Stromal cell of bone marrow (primary cell): ENCODE measurements at regions not wholly inside any gene's neighbourhood (a gene's known extent, or its start where the extent isn't known, plus 50 kb on each side); places are given as distances from the start of the nearest gene placed in this dataset.
"Not testable (repeated sequence)": the region's sequence is repeated elsewhere in the genome, so short reads cannot be mapped to it uniquely, and the experiment has no call there.

ENCODE experiments used
- DNase-seq: peaks from one replicate; pipeline ENCODE4 v3.0.0-alpha.2; 2012; ENCODE audit warnings: low read depth

- DNase-seq = no peak
These were observed 621.9 kb upstream of the GHITM start for GRCh38 chr10:83517456-83517855.

GRCh38 chr10:83518779-83519178 lies 620.5 kb upstream of the GHITM start:
- no peak for DNase-seq

GRCh38 chr10:83520386-83520785 lies 618.9 kb upstream of the GHITM start:
- not testable (repeated sequence) for DNase-seq

GRCh38 chr10:83522456-83522855 lies 616.9 kb upstream of the GHITM start:
- no peak for DNase-seq

GRCh38 chr10:83522881-83523386 lies 616.4 kb upstream of the GHITM start:
- peak; percentile 41 for DNase-seq

GRCh38 chr10:83527934-83528333 lies 611.4 kb upstream of the GHITM start:
- DNase-seq = no peak

- no peak for DNase-seq
These were observed 606.0 kb upstream of the GHITM start for GRCh38 chr10:83533290-83533689.

GRCh38 chr10:83536426-83536825 lies 602.9 kb upstream of the GHITM start:
- DNase-seq = peak; percentile 30

- DNase-seq = no peak
These were observed 601.3 kb upstream of the GHITM start for GRCh38 chr10:83538047-83538446.

GRCh38 chr10:83539528-83540308 lies 599.6 kb upstream of the GHITM start:
- peak; percentile 83 for DNase-seq

GRCh38 chr10:83541046-83541445 lies 598.3 kb upstream of the GHITM start:
- DNase-seq = no peak

- DNase-seq = peak; percentile 11
These were observed 596.4 kb upstream of the GHITM start for GRCh38 chr10:83542774-83543411.

GRCh38 chr10:83543691-83544462 lies 595.4 kb upstream of the GHITM start:
- DNase-seq = no peak

- DNase-seq = no peak
These were observed 593.4 kb upstream of the GHITM start for GRCh38 chr10:83545901-83546391.

- not testable (repeated sequence) for DNase-seq
These were observed 588.1 kb upstream of the GHITM start for GRCh38 chr10:83551190-83551589.

GRCh38 chr10:83553366-83553765 lies 585.9 kb upstream of the GHITM start:
- no peak for DNase-seq

GRCh38 chr10:83555264-83555663 lies 584.0 kb upstream of the GHITM start:
- no peak for DNase-seq

GRCh38 chr10:83562381-83562780 lies 576.9 kb upstream of the GHITM start:
- DNase-seq = no peak

GRCh38 chr10:83564889-83565588 lies 574.3 kb upstream of the GHITM start:
- no peak for DNase-seq

- no peak for DNase-seq
These were observed 567.3 kb upstream of the GHITM start for GRCh38 chr10:83572036-83572435.

GRCh38 chr10:83574770-83575169 lies 564.5 kb upstream of the GHITM start:
- DNase-seq = no peak

GRCh38 chr10:83577421-83577820 lies 561.9 kb upstream of the GHITM start:
- DNase-seq = no peak
